Neural cell (in vitro differentiated cells): ENCODE measurements at regions not wholly inside any gene's neighbourhood (a gene's known extent, or its start where the extent isn't known, plus 50 kb on each side); places are given as distances from the start of the nearest gene placed in this dataset.

Experiments
- CTCF ChIP-seq: fragments of 450-650 bp; IDR thresholded peaks from 2 replicates; pipeline ENCODE4 v1.5.1; 2014; ENCODE audit warnings: antibody characterized with exemption, mild to moderate bottlenecking, moderate library complexity; ENCODE audit not compliant: poor library complexity, severe bottlenecking
- EP300 ChIP-seq: fragments of 450-650 bp; conservative IDR thresholded peaks from 2 replicates; pipeline ENCODE4 v1.6.1; 2014; ENCODE audit warnings: antibody characterized with exemption, mild to moderate bottlenecking, moderate library complexity; ENCODE audit not compliant: poor library complexity, severe bottlenecking
- EZH2 ChIP-seq: fragments of 200-600, 300-800 bp; shearing (Covaris generic), sonication (generic); IDR thresholded peaks from 2 replicates; pipeline ENCODE4 v1.6.1; 2014; ENCODE audit warnings: antibody characterized with exemption, low read length, borderline replicate concordance, mild to moderate bottlenecking; ENCODE audit not compliant: insufficient read depth, poor library complexity, severe bottlenecking
- MXI1 ChIP-seq: fragments of 450-650 bp; conservative IDR thresholded peaks from 2 replicates; pipeline ENCODE4 v1.6.1; 2014; ENCODE audit warnings: antibody characterized with exemption, mild to moderate bottlenecking; ENCODE audit not compliant: poor library complexity, severe bottlenecking
- POLR2AphosphoS5 ChIP-seq: IDR thresholded peaks from 2 replicates; pipeline ENCODE4 v1.6.1; 2012
- RAD21 ChIP-seq: fragments of 450-650 bp; conservative IDR thresholded peaks from 2 replicates; pipeline ENCODE4 v1.6.1; 2014; ENCODE audit warnings: antibody characterized with exemption, mild to moderate bottlenecking, moderate library complexity
- SMC3 ChIP-seq: fragments of 450-650 bp; conservative IDR thresholded peaks from 2 replicates; pipeline ENCODE4 v1.6.1; 2014; ENCODE audit warnings: antibody characterized with exemption, mild to moderate bottlenecking, moderate library complexity; ENCODE audit not compliant: poor library complexity
- TAF1 ChIP-seq: IDR thresholded peaks from 2 replicates; pipeline ENCODE4 v1.6.1; 2012; ENCODE audit warnings: low read depth

GRCh38 chr6:168161371-168161750 is 82.3 kb upstream of the FRMD1 start:
- TF ChIP-seq CTCF (no peak), EP300 (no peak), MXI1 (no peak), RAD21 (no peak), SMC3 (no peak), EZH2 (no peak), POLR2AphosphoS5 (no peak), TAF1 (no peak)
